Glutamatergic neuron (in vitro differentiated cells): ENCODE measurements at regions not wholly inside any gene's neighbourhood (a gene's known extent, or its start where the extent isn't known, plus 50 kb on each side); places are given as distances from the start of the nearest gene placed in this dataset.

Source experiments
- DNase-seq: peaks from one replicate; pipeline ENCODE4 v3.0.0; 2022
- H3K27ac Mint-ChIP-seq: one replicate; pipeline ENCODE4 v1.8.0; 2020; ENCODE audit warnings: mild to moderate bottlenecking, mixed read lengths, inconsistent platforms; ENCODE audit not compliant: unreplicated experiment
- H3K27me3 Mint-ChIP-seq: one replicate; pipeline ENCODE4 v1.8.0; 2020; ENCODE audit warnings: mild to moderate bottlenecking, moderate library complexity, mixed read lengths, inconsistent platforms; ENCODE audit not compliant: unreplicated experiment
- H3K36me3 Mint-ChIP-seq: one replicate; pipeline ENCODE4 v1.8.0; 2020; ENCODE audit warnings: mild to moderate bottlenecking, mixed read lengths, inconsistent platforms; ENCODE audit not compliant: unreplicated experiment
- H3K4me1 Mint-ChIP-seq: one replicate; pipeline ENCODE4 v1.8.0; 2020; ENCODE audit warnings: mild to moderate bottlenecking, low read depth, mixed read lengths, inconsistent platforms; ENCODE audit not compliant: unreplicated experiment
- H3K4me3 Mint-ChIP-seq: one replicate; pipeline ENCODE4 v1.8.0; 2020; ENCODE audit warnings: mild to moderate bottlenecking, mixed read lengths, inconsistent platforms; ENCODE audit not compliant: unreplicated experiment
- H3K9me3 Mint-ChIP-seq: one replicate; pipeline ENCODE4 v1.8.0; 2020; ENCODE audit warnings: mild to moderate bottlenecking, moderate library complexity, mixed read lengths, inconsistent platforms; ENCODE audit not compliant: unreplicated experiment
- TF ChIP-seq, protein P1 (sequence below): fragments of 200-600 bp; sonication (generic); IDR thresholded peaks from one replicate; pipeline ENCODE4 v1.5.0; 2021; ENCODE audit not compliant: partially characterized antibody, unreplicated experiment

- Mint-ChIP-seq H3K4me1 (no peaks in the 10 kb centered on the region), H3K27ac (no peak overlapping the region), H3K36me3 (no peaks in the 10 kb centered on the region), H3K27me3 (no peaks in the 10 kb centered on the region), H3K9me3 (no peaks in the 10 kb centered on the region), H3K4me3 (no peak overlapping the region)
- no peak for DNase-seq
- TF ChIP-seq, protein P1, sequence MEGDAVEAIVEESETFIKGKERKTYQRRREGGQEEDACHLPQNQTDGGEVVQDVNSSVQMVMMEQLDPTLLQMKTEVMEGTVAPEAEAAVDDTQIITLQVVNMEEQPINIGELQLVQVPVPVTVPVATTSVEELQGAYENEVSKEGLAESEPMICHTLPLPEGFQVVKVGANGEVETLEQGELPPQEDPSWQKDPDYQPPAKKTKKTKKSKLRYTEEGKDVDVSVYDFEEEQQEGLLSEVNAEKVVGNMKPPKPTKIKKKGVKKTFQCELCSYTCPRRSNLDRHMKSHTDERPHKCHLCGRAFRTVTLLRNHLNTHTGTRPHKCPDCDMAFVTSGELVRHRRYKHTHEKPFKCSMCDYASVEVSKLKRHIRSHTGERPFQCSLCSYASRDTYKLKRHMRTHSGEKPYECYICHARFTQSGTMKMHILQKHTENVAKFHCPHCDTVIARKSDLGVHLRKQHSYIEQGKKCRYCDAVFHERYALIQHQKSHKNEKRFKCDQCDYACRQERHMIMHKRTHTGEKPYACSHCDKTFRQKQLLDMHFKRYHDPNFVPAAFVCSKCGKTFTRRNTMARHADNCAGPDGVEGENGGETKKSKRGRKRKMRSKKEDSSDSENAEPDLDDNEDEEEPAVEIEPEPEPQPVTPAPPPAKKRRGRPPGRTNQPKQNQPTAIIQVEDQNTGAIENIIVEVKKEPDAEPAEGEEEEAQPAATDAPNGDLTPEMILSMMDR = no peak
Observed at GRCh38 chr3:31079689-31080088, 185.2 kb upstream of the GADL1 start.

DNA sequence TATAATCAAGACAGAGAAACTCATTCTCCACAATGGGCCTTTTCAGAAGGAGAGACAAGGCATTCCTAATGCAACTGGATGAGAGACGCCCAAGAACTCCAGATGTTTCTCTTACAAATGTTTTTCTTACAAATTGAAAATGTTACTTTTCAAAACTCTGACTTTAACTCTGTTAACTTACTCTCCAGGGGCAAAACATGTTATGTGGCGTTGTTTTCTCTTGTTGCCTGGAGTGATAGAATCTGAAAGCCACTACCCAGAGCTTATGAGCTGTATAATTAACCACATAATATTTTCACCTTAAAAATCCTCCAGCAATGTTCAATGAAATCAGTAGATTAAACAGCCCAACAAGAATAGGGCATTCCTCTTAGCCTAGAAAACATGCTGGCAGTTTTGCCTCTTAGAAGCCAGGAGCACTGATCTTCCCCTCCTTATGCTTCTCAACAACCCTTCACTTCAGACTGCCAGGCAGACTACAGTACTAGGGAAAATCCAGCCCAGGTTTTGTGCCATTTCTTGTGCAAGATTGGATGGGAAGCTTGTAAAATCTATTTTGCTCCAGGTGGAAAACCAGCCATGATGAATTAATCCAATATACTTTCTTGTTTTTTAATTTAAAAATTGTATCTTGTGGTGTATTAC, 186.7 kb upstream of the GADL1 start:
- no peaks in the 10 kb centered on the region for H3K9me3 Mint-ChIP-seq
- H3K4me1 Mint-ChIP-seq = no peaks in the 10 kb centered on the region
- no peak overlapping the region for H3K27ac Mint-ChIP-seq
- H3K36me3 Mint-ChIP-seq = no peaks in the 10 kb centered on the region
- no peaks in the 10 kb centered on the region for H3K27me3 Mint-ChIP-seq
- DNase-seq = no peak
- TF ChIP-seq, protein P1 = no peak
- no peak overlapping the region for H3K4me3 Mint-ChIP-seq

GRCh38 chr3:31086148-31086547, 191.7 kb upstream of the GADL1 start:
- TF ChIP-seq, protein P1 = no peak
- H3K36me3 Mint-ChIP-seq = no peaks in the 10 kb centered on the region
- H3K27ac Mint-ChIP-seq = no peak overlapping the region
- no peaks in the 10 kb centered on the region for H3K9me3 Mint-ChIP-seq
- H3K27me3 Mint-ChIP-seq = no peaks in the 10 kb centered on the region
- DNase-seq = no peak
- no peak overlapping the region for H3K4me3 Mint-ChIP-seq
- peaks cover 2% of the 10 kb centered on the region for H3K4me1 Mint-ChIP-seq

DNA sequence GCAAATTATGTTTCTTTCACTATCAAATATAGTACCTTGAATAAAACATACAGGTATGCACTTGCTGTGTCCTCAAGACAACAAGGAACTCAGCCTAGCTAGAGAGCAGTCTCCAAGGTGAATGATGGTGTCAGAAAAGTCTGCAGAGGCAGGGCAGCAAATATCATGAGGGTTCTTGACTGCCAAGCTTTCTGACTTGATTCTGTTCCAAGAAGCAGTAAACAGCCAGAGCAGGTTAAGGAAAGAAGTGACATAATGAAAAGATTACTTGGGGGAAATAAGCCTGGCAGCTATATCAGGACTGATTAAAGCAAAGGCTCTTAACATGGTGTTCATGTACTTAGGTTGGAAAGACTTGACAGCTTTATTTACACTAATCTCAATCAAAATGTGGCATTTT, 192.2 kb upstream of the GADL1 start:
- no peaks in the 10 kb centered on the region for H3K9me3 Mint-ChIP-seq
- no peak overlapping the region for H3K27ac Mint-ChIP-seq
- no peaks in the 10 kb centered on the region for H3K27me3 Mint-ChIP-seq
- peaks cover 2% of the 10 kb centered on the region for H3K4me1 Mint-ChIP-seq
- no peak for DNase-seq
- TF ChIP-seq, protein P1 = no peak
- H3K4me3 Mint-ChIP-seq = no peak overlapping the region
- no peaks in the 10 kb centered on the region for H3K36me3 Mint-ChIP-seq

DNA sequence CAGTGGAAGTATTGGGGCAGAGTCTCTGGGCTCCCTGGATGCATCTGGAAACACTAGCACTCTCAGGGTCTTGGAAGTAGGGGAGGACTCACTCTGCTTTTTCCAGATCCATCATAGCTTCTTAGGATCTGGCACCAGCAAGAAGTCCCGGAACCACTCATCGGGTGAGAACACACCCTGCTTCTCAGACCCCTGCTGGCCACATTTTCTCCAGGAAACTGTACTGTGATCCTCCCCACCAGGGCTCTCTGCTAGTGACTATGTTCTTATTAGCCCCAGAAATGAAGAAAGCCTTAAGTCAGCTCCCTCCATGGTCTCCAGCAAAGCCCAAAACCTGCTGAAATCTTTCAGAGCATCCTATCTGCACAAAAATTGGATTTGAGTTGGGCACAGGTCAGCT, 197.3 kb upstream of the GADL1 start:
- Mint-ChIP-seq H3K36me3 (no peaks in the 10 kb centered on the region), H3K4me1 (no peaks in the 10 kb centered on the region), H3K27me3 (no peaks in the 10 kb centered on the region), H3K4me3 (no peak overlapping the region), H3K27ac (no peak overlapping the region), H3K9me3 (peaks cover 1% of the 10 kb centered on the region)
- DNase-seq = no peak
- TF ChIP-seq, protein P1 = no peak
